ENCODE measurements at regions not wholly inside any gene's neighbourhood (a gene's known extent, or its start where the extent isn't known, plus 50 kb on each side); places are given as distances from the start of the nearest gene placed in this dataset.

DNA sequence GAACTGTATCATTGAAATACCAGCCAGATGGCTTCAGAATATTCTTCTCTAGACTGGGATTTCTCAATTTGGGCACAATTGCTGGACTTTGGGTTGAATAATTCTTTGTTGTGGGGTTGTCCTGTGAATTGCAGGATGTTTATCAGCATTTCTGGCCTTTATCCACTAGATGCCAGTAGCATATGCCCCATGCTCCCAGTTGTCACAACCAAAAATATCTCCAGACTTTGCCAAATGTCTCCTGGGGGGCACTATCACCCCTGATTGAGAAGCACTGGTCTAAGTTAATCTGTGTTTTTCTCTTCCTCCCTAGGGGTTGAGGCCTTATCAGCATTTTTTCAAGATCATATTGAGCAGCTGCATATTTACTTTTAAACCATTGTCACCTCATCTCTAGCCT lies 204.9 kb upstream of the SP8 start:
- no peak overlapping the region for H2AFZ ChIP-seq
- DNase-seq (ENCODE audit: low spot score) = no peak
- H3K9me3 ChIP-seq (ENCODE audit: low read depth) = no peaks in the 10 kb centered on the region
- no peak overlapping the region for H3K27ac ChIP-seq
- H3K36me3 ChIP-seq (replicated peaks; ENCODE audit: insufficient read depth, low read depth) = no peaks in the 10 kb centered on the region
- H3K27me3 ChIP-seq = no peaks in the 10 kb centered on the region
- H3K4me2 ChIP-seq = no peak overlapping the region
- TF ChIP-seq, protein P1, sequence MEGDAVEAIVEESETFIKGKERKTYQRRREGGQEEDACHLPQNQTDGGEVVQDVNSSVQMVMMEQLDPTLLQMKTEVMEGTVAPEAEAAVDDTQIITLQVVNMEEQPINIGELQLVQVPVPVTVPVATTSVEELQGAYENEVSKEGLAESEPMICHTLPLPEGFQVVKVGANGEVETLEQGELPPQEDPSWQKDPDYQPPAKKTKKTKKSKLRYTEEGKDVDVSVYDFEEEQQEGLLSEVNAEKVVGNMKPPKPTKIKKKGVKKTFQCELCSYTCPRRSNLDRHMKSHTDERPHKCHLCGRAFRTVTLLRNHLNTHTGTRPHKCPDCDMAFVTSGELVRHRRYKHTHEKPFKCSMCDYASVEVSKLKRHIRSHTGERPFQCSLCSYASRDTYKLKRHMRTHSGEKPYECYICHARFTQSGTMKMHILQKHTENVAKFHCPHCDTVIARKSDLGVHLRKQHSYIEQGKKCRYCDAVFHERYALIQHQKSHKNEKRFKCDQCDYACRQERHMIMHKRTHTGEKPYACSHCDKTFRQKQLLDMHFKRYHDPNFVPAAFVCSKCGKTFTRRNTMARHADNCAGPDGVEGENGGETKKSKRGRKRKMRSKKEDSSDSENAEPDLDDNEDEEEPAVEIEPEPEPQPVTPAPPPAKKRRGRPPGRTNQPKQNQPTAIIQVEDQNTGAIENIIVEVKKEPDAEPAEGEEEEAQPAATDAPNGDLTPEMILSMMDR (IDR thresholded peaks at IDR 0.05; ENCODE audit: poor library complexity) = no peak
- H3K4me1 ChIP-seq (ENCODE audit: insufficient read depth) = no peaks in the 10 kb centered on the region
- H3K79me2 ChIP-seq = no peaks in the 10 kb centered on the region
- no peak overlapping the region for H3K4me3 ChIP-seq
- H3K9me2 ChIP-seq (replicated peaks; ENCODE audit: insufficient read depth) = no peaks in the 10 kb centered on the region
- H4K20me1 ChIP-seq (ENCODE audit: insufficient read depth, poor library complexity, severe bottlenecking) = no peaks in the 10 kb centered on the region

DNA sequence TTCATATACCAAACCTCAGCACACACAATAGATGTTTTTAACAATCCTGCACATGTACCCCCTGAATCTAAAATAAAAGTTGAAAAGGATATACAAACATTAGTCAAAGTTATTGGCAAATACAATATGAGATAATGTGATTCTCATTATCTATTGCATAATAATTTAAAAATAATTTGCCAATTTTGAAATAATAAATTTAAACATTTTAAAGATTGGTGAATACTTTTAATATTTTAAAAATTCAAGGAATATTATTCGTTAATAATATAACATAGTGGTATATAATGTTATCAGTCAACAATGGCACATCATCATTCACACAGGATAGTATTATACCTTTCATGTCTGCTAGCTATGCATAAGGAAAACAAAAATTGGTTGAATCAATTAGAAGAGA lies 207.0 kb upstream of the SP8 start:
- no peak overlapping the region for H3K4me2 ChIP-seq
- no peaks in the 10 kb centered on the region for H3K9me3 ChIP-seq (ENCODE audit: low read depth)
- no peak for DNase-seq (ENCODE audit: low spot score)
- H4K20me1 ChIP-seq (ENCODE audit: insufficient read depth, poor library complexity, severe bottlenecking) = no peaks in the 10 kb centered on the region
- no peak overlapping the region for H3K27ac ChIP-seq
- H3K9me2 ChIP-seq (replicated peaks; ENCODE audit: insufficient read depth) = no peaks in the 10 kb centered on the region
- H3K36me3 ChIP-seq (replicated peaks; ENCODE audit: insufficient read depth, low read depth) = no peaks in the 10 kb centered on the region
- H2AFZ ChIP-seq = no peak overlapping the region
- WGBS (ENCODE audit: low lambda C conversion rate, missing lambda C conversion rate) = 40% methylated on average over 1 of the region's 1 CpG
- TF ChIP-seq EZH2 (IDR thresholded peaks at IDR 0.05; ENCODE audit: borderline replicate concordance) (no peak), EZH2phosphoT487 (IDR thresholded peaks at IDR 0.05; ENCODE audit: low read depth, severe bottlenecking, unreplicated experiment) (no peak)
- TF ChIP-seq, protein P1 (IDR thresholded peaks at IDR 0.05; ENCODE audit: poor library complexity) = no peak
- H3K4me1 ChIP-seq (ENCODE audit: insufficient read depth) = peaks cover 6% of the 10 kb centered on the region
- H3K27me3 ChIP-seq = no peaks in the 10 kb centered on the region
- no peak overlapping the region for H3K4me3 ChIP-seq
- no peaks in the 10 kb centered on the region for H3K79me2 ChIP-seq

DNA sequence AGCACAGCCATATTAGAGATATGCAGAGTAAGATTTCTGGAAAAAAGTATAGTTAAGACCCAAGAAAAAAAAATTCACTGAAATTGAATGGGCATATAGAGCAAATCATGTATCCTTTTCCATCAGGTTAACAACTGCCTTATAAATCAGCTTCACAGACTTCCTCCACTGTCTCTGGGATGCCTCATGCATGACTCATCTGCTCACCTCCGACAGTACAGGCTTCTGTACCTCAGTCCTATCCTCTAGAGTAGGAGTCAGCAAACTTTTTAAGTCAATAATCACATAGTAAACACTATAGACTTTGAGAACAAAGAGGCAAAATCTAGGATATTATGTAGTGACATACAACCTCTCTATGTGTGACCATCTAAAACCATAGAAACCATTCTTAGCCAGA lies 211.6 kb upstream of the SP8 start:
- H3K4me2 ChIP-seq = no peak overlapping the region
- no peaks in the 10 kb centered on the region for H3K36me3 ChIP-seq (replicated peaks; ENCODE audit: insufficient read depth, low read depth)
- WGBS (ENCODE audit: low lambda C conversion rate, missing lambda C conversion rate) = 13% methylated on average over 1 of the region's 1 CpG
- TF ChIP-seq, protein P1 (IDR thresholded peaks at IDR 0.05; ENCODE audit: poor library complexity) = no peak
- TF ChIP-seq EZH2 (IDR thresholded peaks at IDR 0.05; ENCODE audit: borderline replicate concordance) (no peak), EZH2phosphoT487 (IDR thresholded peaks at IDR 0.05; ENCODE audit: low read depth, severe bottlenecking, unreplicated experiment) (no peak)
- peak; percentile 62 for DNase-seq (ENCODE audit: low spot score)
- H3K79me2 ChIP-seq = no peaks in the 10 kb centered on the region
- H3K4me1 ChIP-seq (ENCODE audit: insufficient read depth) = peaks cover 6% of the 10 kb centered on the region
- H3K27me3 ChIP-seq = no peaks in the 10 kb centered on the region
- no peaks in the 10 kb centered on the region for H3K9me2 ChIP-seq (replicated peaks; ENCODE audit: insufficient read depth)
- no peak overlapping the region for H2AFZ ChIP-seq
- no peaks in the 10 kb centered on the region for H4K20me1 ChIP-seq (ENCODE audit: insufficient read depth, poor library complexity, severe bottlenecking)
- no peaks in the 10 kb centered on the region for H3K9me3 ChIP-seq (ENCODE audit: low read depth)
- no peak overlapping the region for H3K27ac ChIP-seq
- H3K4me3 ChIP-seq = no peak overlapping the region

DNA sequence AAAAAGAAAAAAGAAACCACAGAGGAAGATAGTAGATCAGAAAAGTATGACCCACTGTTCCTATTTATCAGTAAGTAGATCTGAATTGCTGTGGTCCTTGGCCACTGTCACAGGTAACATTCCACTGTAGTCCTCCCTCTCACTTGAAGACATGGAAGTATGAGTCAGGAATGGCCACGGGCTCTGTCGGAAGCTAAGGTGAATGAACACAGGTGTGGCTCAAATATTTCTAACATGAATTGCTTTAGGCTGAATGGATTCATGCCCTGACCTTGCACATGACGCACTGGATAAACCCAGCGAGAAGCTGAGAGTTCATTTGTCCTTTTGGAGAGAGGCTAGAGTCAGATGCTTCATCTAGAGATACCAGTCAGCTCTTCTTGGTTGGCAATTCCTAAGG lies 224.5 kb upstream of the SP8 start:
- Histone ChIP-seq H3K9me2 (replicated peaks; ENCODE audit: insufficient read depth) (no peaks in the 10 kb centered on the region), H4K20me1 (ENCODE audit: insufficient read depth, poor library complexity, severe bottlenecking) (no peaks in the 10 kb centered on the region), H3K27ac (peak overlapping the region; percentile 8), H3K27me3 (no peaks in the 10 kb centered on the region), H3K4me2 (no peak overlapping the region), H3K4me1 (ENCODE audit: insufficient read depth) (no peaks in the 10 kb centered on the region), H2AFZ (no peak overlapping the region), H3K79me2 (no peaks in the 10 kb centered on the region), H3K36me3 (replicated peaks; ENCODE audit: insufficient read depth, low read depth) (no peaks in the 10 kb centered on the region), H3K9me3 (ENCODE audit: low read depth) (no peaks in the 10 kb centered on the region), H3K4me3 (no peak overlapping the region)
- TF ChIP-seq, protein P1 (IDR thresholded peaks at IDR 0.05; ENCODE audit: poor library complexity) = no peak
- TF ChIP-seq EZH2 (IDR thresholded peaks at IDR 0.05; ENCODE audit: borderline replicate concordance) (no peak), EZH2phosphoT487 (IDR thresholded peaks at IDR 0.05; ENCODE audit: low read depth, severe bottlenecking, unreplicated experiment) (no peak)
- 70% methylated on average over 4 of the region's 4 CpGs for WGBS (ENCODE audit: low lambda C conversion rate, missing lambda C conversion rate)
- DNase-seq (ENCODE audit: low spot score) = peak; percentile 40
